COR-L47 (cell line): ENCODE measurements at regions not wholly inside any gene's neighbourhood (a gene's known extent, or its start where the extent isn't known, plus 50 kb on each side); places are given as distances from the start of the nearest gene placed in this dataset.
"Not testable (repeated sequence)": the region's sequence is repeated elsewhere in the genome, so short reads cannot be mapped to it uniquely, and the experiment has no call there.

Experiments used
- DNase-seq: peaks from one replicate; lab custom pipeline; 2025; lab: John Stamatoyannopoulos, UW

- DNase-seq, result no peak
Observed at GRCh38 chr7:156036153-156036552, 223.9 kb upstream of the SHH start.

- not testable (repeated sequence) for DNase-seq
Observed at GRCh38 chr7:156035387-156035786, 223.1 kb upstream of the SHH start.

GRCh38 chr7:156034397-156034796 lies 222.1 kb upstream of the SHH start:
- DNase-seq, result no peak

- no peak for DNase-seq
Observed at GRCh38 chr7:156032973-156033372, 220.7 kb upstream of the SHH start.

- no peak for DNase-seq
Observed at GRCh38 chr7:156031679-156032478, 219.6 kb upstream of the SHH start.

GRCh38 chr7:156029460-156030007 lies 217.3 kb upstream of the SHH start:
- DNase-seq, result no peak

GRCh38 chr7:156028521-156028920 lies 216.3 kb upstream of the SHH start:
- no peak for DNase-seq

GRCh38 chr7:156027821-156028220 lies 215.6 kb upstream of the SHH start:
- DNase-seq, result no peak

- DNase-seq, result no peak
Observed at GRCh38 chr7:156026603-156027002, 214.3 kb upstream of the SHH start.

GRCh38 chr7:156026076-156026600 lies 213.9 kb upstream of the SHH start:
- no peak for DNase-seq

- no peak for DNase-seq
Observed at GRCh38 chr7:156025675-156026074, 213.4 kb upstream of the SHH start.

- no peak for DNase-seq
Observed at GRCh38 chr7:156024201-156024600, 211.9 kb upstream of the SHH start.

GRCh38 chr7:156022483-156023459 lies 210.5 kb upstream of the SHH start:
- no peak for DNase-seq

- no peak for DNase-seq
Observed at GRCh38 chr7:156021471-156021870, 209.2 kb upstream of the SHH start.

- DNase-seq, result no peak
Observed at GRCh38 chr7:156020566-156020965, 208.3 kb upstream of the SHH start.

GRCh38 chr7:156019776-156020565 lies 207.7 kb upstream of the SHH start:
- DNase-seq, result no peak

- DNase-seq, result no peak
Observed at GRCh38 chr7:156019308-156019707, 207.0 kb upstream of the SHH start.

GRCh38 chr7:156017916-156018700 lies 205.8 kb upstream of the SHH start:
- DNase-seq, result no peak

GRCh38 chr7:156017431-156017830 lies 205.2 kb upstream of the SHH start:
- no peak for DNase-seq

- no peak for DNase-seq
Observed at GRCh38 chr7:156015237-156016020, 203.2 kb upstream of the SHH start.
